ENCODE measurements at regions not wholly inside any gene's neighbourhood (a gene's known extent, or its start where the extent isn't known, plus 50 kb on each side); places are given as distances from the start of the nearest gene placed in this dataset.

- no peak for TF ChIP-seq REST (IDR thresholded peaks at IDR 0.05; ENCODE audit: insufficient read depth in 1 of 2, low read depth in 2 of 2, low read length in 2 of 2)
- no peak for TF ChIP-seq POLR2AphosphoS5 (IDR thresholded peaks at IDR 0.05; ENCODE audit: low read depth, low read length)
- no peak for TF ChIP-seq FOXP2 (optimal IDR thresholded peaks at IDR 0.05; ENCODE audit: borderline replicate concordance, extremely low read depth, extremely low read length, insufficient read depth)
- TF ChIP-seq SIN3A (IDR thresholded peaks at IDR 0.05; ENCODE audit: borderline replicate concordance, insufficient read depth, low read length) = no peak
Measured at GRCh38 chr10:21199501-21199900, 302.4 kb upstream of the NEBL start.

- TF ChIP-seq POLR2AphosphoS5 (IDR thresholded peaks at IDR 0.05; ENCODE audit: low read depth, low read length) = no peak
- TF ChIP-seq FOXP2 (optimal IDR thresholded peaks at IDR 0.05; ENCODE audit: borderline replicate concordance, extremely low read depth, extremely low read length, insufficient read depth) = no peak
- no peak for TF ChIP-seq SIN3A (IDR thresholded peaks at IDR 0.05; ENCODE audit: borderline replicate concordance, insufficient read depth, low read length)
- TF ChIP-seq TAF1 (IDR thresholded peaks at IDR 0.05; ENCODE audit: borderline replicate concordance, insufficient read depth, low read length) = no peak
- TF ChIP-seq REST (IDR thresholded peaks at IDR 0.05; ENCODE audit: insufficient read depth in 1 of 2, low read depth in 2 of 2, low read length in 2 of 2) = no peak
Measured at GRCh38 chr10:21197838-21198237, 300.7 kb upstream of the NEBL start.

- TF ChIP-seq SIN3A (IDR thresholded peaks at IDR 0.05; ENCODE audit: borderline replicate concordance, insufficient read depth, low read length) (no peak), TAF1 (IDR thresholded peaks at IDR 0.05; ENCODE audit: borderline replicate concordance, insufficient read depth, low read length) (no peak), POLR2AphosphoS5 (IDR thresholded peaks at IDR 0.05; ENCODE audit: low read depth, low read length) (no peak), REST (IDR thresholded peaks at IDR 0.05; ENCODE audit: insufficient read depth in 1 of 2, low read depth in 2 of 2, low read length in 2 of 2) (no peak), FOXP2 (optimal IDR thresholded peaks at IDR 0.05; ENCODE audit: borderline replicate concordance, extremely low read depth, extremely low read length, insufficient read depth) (no peak)
Measured at GRCh38 chr10:21196822-21197395, 299.8 kb upstream of the NEBL start.

GRCh38 chr10:21195252-21195651 is 298.1 kb upstream of the NEBL start:
- TF ChIP-seq POLR2AphosphoS5 (IDR thresholded peaks at IDR 0.05; ENCODE audit: low read depth, low read length) = no peak
- TF ChIP-seq FOXP2 (optimal IDR thresholded peaks at IDR 0.05; ENCODE audit: borderline replicate concordance, extremely low read depth, extremely low read length, insufficient read depth) = no peak
- TF ChIP-seq TAF1 (IDR thresholded peaks at IDR 0.05; ENCODE audit: borderline replicate concordance, insufficient read depth, low read length) = no peak
- TF ChIP-seq SIN3A (IDR thresholded peaks at IDR 0.05; ENCODE audit: borderline replicate concordance, insufficient read depth, low read length) = no peak
- TF ChIP-seq REST (IDR thresholded peaks at IDR 0.05; ENCODE audit: insufficient read depth in 1 of 2, low read depth in 2 of 2, low read length in 2 of 2) = no peak

Measured in PFSK-1 (cell line).